H1 (cell line): ENCODE measurements at regions not wholly inside any gene's neighbourhood (a gene's known extent, or its start where the extent isn't known, plus 50 kb on each side); places are given as distances from the start of the nearest gene placed in this dataset.

Experiments
- CTCF ChIA-PET: fragments of 300-600 bp; sonication (Branson Sonifier 250); formaldehyde crosslinking; loops from one replicate; lab custom pipeline; 2021; ENCODE audit not compliant: partially characterized antibody; lab: Charles Lee
- POLR2A ChIA-PET: fragments of 300-600 bp; sonication (Branson Sonifier 250); formaldehyde crosslinking; loops from one replicate; lab custom pipeline; 2021; ENCODE audit warnings: inconsistent platforms; ENCODE audit not compliant: partially characterized antibody; lab: Charles Lee
- DNase-seq, 2 experiments: peaks; one replicate each; pipeline versions ENCODE4 v3.0.0 to v3.0.0-alpha.2; 2010 to 2022; ENCODE audit warnings: low spot score in 2 of 2, low read depth in 1 of 2, mixed read lengths in 1 of 2
- FAIRE-seq: peaks from 2 replicates; lab custom pipeline; 2011; peaks lifted over from hg19 to GRCh38; lab: Jason Lieb, UNC
- H2AFZ ChIP-seq: 2 replicates; pipeline ENCODE4 v1.8.1; 2012; ENCODE audit warnings: low read length, inconsistent platforms
- H2AK5ac ChIP-seq: 2 replicates; pipeline ENCODE4 v1.6.1; 2013; ENCODE audit warnings: low read depth, low read length
- H2BK120ac ChIP-seq: replicated peaks from 2 replicates; pipeline ENCODE3; 2013; ENCODE audit warnings: low read depth, low read length, inconsistent platforms
- H2BK12ac ChIP-seq: 2 replicates; pipeline ENCODE4 v1.6.1; 2013; ENCODE audit warnings: low read depth, low read length
- H2BK15ac ChIP-seq: 2 replicates; pipeline ENCODE4 v1.6.1; 2013; ENCODE audit warnings: low read length
- H2BK20ac ChIP-seq: 2 replicates; pipeline ENCODE4 v1.6.1; 2013; ENCODE audit warnings: low read length
- H2BK5ac ChIP-seq: 2 replicates; pipeline ENCODE4 v1.6.1; 2013; ENCODE audit warnings: low read depth, low read length
- H3K14ac ChIP-seq: 2 replicates; pipeline ENCODE4 v1.6.1; 2013; ENCODE audit warnings: inconsistent platforms; ENCODE audit not compliant: insufficient read length
- H3K18ac ChIP-seq: 2 replicates; pipeline ENCODE4 v1.6.1; 2013; ENCODE audit warnings: low read length; ENCODE audit errors: extremely low read depth
- H3K23ac ChIP-seq: 2 replicates; pipeline ENCODE4 v1.6.1; 2013; ENCODE audit warnings: inconsistent platforms; ENCODE audit not compliant: insufficient read length
- H3K23me2 ChIP-seq: 2 replicates; pipeline ENCODE4 v1.6.1; 2013; ENCODE audit warnings: low read depth, low read length
- H3K27ac ChIP-seq: 2 replicates; pipeline ENCODE4 v1.6.1; 2011; ENCODE audit warnings: low read depth, low read length, inconsistent platforms
- H3K27me3 ChIP-seq, 4 experiments: replicated peaks in 1 of 4; 1 replicate in 1 of 4; 2 replicates in 3 of 4; pipeline versions ENCODE4 v1.6.1 to v1.8.1; 2011 to 2013; ENCODE audit warnings: low read length in 3 of 4, mild to moderate bottlenecking in 3 of 4, inconsistent platforms in 2 of 4, mixed read lengths in 2 of 4, moderate library complexity in 1 of 4; ENCODE audit not compliant: control insufficient read depth in 3 of 4, insufficient read depth in 3 of 4; ENCODE audit errors: extremely low read depth in 1 of 4
- H3K36me3 ChIP-seq, 4 experiments: 2 replicates each; pipeline versions ENCODE4 v1.6.1 to v1.8.1; 2011 to 2013; ENCODE audit warnings: mild to moderate bottlenecking in 4 of 4, low read length in 3 of 4, moderate library complexity in 2 of 4, control low read depth in 1 of 4, inconsistent platforms in 1 of 4; ENCODE audit not compliant: insufficient read depth in 4 of 4, control insufficient read depth in 2 of 4
- H3K4ac ChIP-seq: replicated peaks from 2 replicates; pipeline ENCODE3; 2013; ENCODE audit warnings: low read length, low read depth, mixed read lengths, inconsistent platforms; ENCODE audit not compliant: insufficient read length
- H3K4me1 ChIP-seq, 4 experiments: replicated peaks in 1 of 4; 1 replicate in 1 of 4; 2 replicates in 3 of 4; pipeline versions ENCODE4 v1.6.1 to v1.8.1; 2011 to 2013; ENCODE audit warnings: low read length in 3 of 4, inconsistent platforms in 2 of 4, mixed read lengths in 1 of 4; ENCODE audit not compliant: insufficient read depth in 4 of 4, control insufficient read depth in 3 of 4
- H3K4me2 ChIP-seq, 2 experiments: 2 replicates each; pipeline versions ENCODE4 v1.6.1 to v1.8.1; 2011 to 2013; ENCODE audit warnings: low read depth in 2 of 2, low read length in 2 of 2, control low read depth in 1 of 2, inconsistent platforms in 1 of 2, mild to moderate bottlenecking in 1 of 2; ENCODE audit not compliant: insufficient read depth in 1 of 2
- H3K4me3 ChIP-seq, 4 experiments: fragments of 200-600, 300-600 bp in 1 of 4; sonication (generic), shearing (Covaris generic), sonication (Bioruptor Twin) in 1 of 4; 2 replicates each; pipeline versions ENCODE4 v1.5.1 to v1.8.1; 2011 to 2016; ENCODE audit warnings: low read length in 4 of 4, low read depth in 3 of 4, control low read depth in 2 of 4, inconsistent platforms in 2 of 4, mild to moderate bottlenecking in 2 of 4, mixed read lengths in 1 of 4, moderate library complexity in 1 of 4; ENCODE audit not compliant: insufficient read depth in 2 of 4; ENCODE audit errors: extremely low read depth in 1 of 4
- H3K56ac ChIP-seq: replicated peaks from 2 replicates; pipeline ENCODE3; 2013; ENCODE audit warnings: low read depth, mild to moderate bottlenecking, mixed read lengths, low read length, inconsistent platforms; ENCODE audit not compliant: insufficient read length
- H3K79me1 ChIP-seq: 2 replicates; pipeline ENCODE4 v1.6.1; 2013; ENCODE audit warnings: low read depth, low read length, control low read depth
- H3K79me2 ChIP-seq, 2 experiments: 2 replicates each; pipeline versions ENCODE4 v1.6.1 to v1.8.1; 2012 to 2013; ENCODE audit warnings: low read length in 2 of 2, mild to moderate bottlenecking in 2 of 2, inconsistent platforms in 1 of 2; ENCODE audit not compliant: insufficient read depth in 2 of 2, control insufficient read depth in 1 of 2
- H3K9ac ChIP-seq, 4 experiments: replicated peaks in 1 of 4; 1 replicate in 1 of 4; 2 replicates in 3 of 4; pipeline versions ENCODE4 v1.6.1 to v1.8.1; 2011 to 2013; ENCODE audit warnings: low read depth in 3 of 4, low read length in 3 of 4, control low read depth in 2 of 4, mild to moderate bottlenecking in 2 of 4, moderate library complexity in 2 of 4, inconsistent platforms in 1 of 4; ENCODE audit errors: extremely low read depth in 1 of 4
- H3K9me3 ChIP-seq, 2 experiments: 2 replicates each; pipeline versions ENCODE4 v1.6.1 to v1.8.1; 2012 to 2013; ENCODE audit warnings: mild to moderate bottlenecking in 2 of 2, moderate library complexity in 2 of 2, control low read depth in 1 of 2, inconsistent platforms in 1 of 2, low read depth in 1 of 2, low read length in 1 of 2, mixed read lengths in 1 of 2; ENCODE audit not compliant: insufficient read depth in 2 of 2
- H4K20me1 ChIP-seq, 2 experiments: replicated peaks in 1 of 2; 2 replicates each; pipeline versions ENCODE3 to v1.8.1; 2011 to 2013; ENCODE audit warnings: inconsistent platforms in 2 of 2, low read length in 2 of 2, mild to moderate bottlenecking in 1 of 2; ENCODE audit not compliant: insufficient read depth in 2 of 2, control insufficient read depth in 1 of 2
- H4K5ac ChIP-seq: 2 replicates; pipeline ENCODE4 v1.6.1; 2013; ENCODE audit warnings: low read length, low read depth, mixed read lengths, inconsistent platforms; ENCODE audit not compliant: insufficient read length
- H4K8ac ChIP-seq: 2 replicates; pipeline ENCODE4 v1.8.0; 2013; ENCODE audit warnings: mild to moderate bottlenecking, moderate library complexity, low read length, inconsistent platforms; ENCODE audit not compliant: insufficient read depth; ENCODE audit errors: extremely low read depth
- H4K91ac ChIP-seq: replicated peaks from 2 replicates; pipeline ENCODE3; 2013; ENCODE audit warnings: low read length, mixed read lengths, inconsistent platforms; ENCODE audit not compliant: insufficient read length
- BRCA1 ChIP-seq: IDR thresholded peaks from 2 replicates; pipeline ENCODE4 v1.6.1; 2012; ENCODE audit warnings: low read depth, low read length, improper control_type of control experiment
- CBX8 ChIP-seq: fragments of 300-800, 300-1000 bp; sonication (generic); IDR thresholded peaks from 2 replicates; pipeline ENCODE4 v1.7.1; 2016; ENCODE audit warnings: low read depth, low read length, borderline replicate concordance
- POLR2A ChIP-seq, 2 experiments: IDR thresholded peaks; 1 replicate in 1 of 2; 2 replicates in 1 of 2; pipeline ENCODE4 v1.6.1; 2011; ENCODE audit warnings: low read depth in 2 of 2, low read length in 2 of 2, mild to moderate bottlenecking in 2 of 2; ENCODE audit errors: control extremely low read depth in 1 of 2
- RAD21 ChIP-seq, 2 experiments: IDR thresholded peaks in 1 of 2; conservative IDR thresholded peaks in 1 of 2; 2 replicates each; pipeline ENCODE4 v1.6.1; 2011; ENCODE audit warnings: low read depth in 2 of 2, low read length in 2 of 2, improper control_type of control experiment in 1 of 2, inconsistent platforms in 1 of 2, mild to moderate bottlenecking in 1 of 2, moderate library complexity in 1 of 2
- SIN3A ChIP-seq, 2 experiments: IDR thresholded peaks in 1 of 2; conservative IDR thresholded peaks in 1 of 2; 2 replicates each; pipeline ENCODE4 v1.6.1; 2011 to 2012; ENCODE audit warnings: low read length in 2 of 2, improper control_type of control experiment in 1 of 2, low read depth in 1 of 2, mild to moderate bottlenecking in 1 of 2
- SIX5 ChIP-seq: IDR thresholded peaks from 2 replicates; pipeline ENCODE4 v1.6.1; 2011; ENCODE audit warnings: mild to moderate bottlenecking, low read depth, low read length
- SP4 ChIP-seq: IDR thresholded peaks from 2 replicates; pipeline ENCODE4 v1.6.1; 2012; ENCODE audit warnings: low read length, inconsistent platforms
- ZNF274 ChIP-seq: IDR thresholded peaks from 2 replicates; pipeline ENCODE4 v1.7.0; 2012; ENCODE audit warnings: low read length, borderline replicate concordance; ENCODE audit errors: extremely low read depth
- WGBS, 2 experiments: shearing (Covaris generic) in 1 of 2; methylation state at CpG; one replicate each; pipeline versions ENCODE4 v1.1.6 to v1.1.7; 2013 to 2015; ENCODE audit warnings: low lambda C conversion rate in 2 of 2, mixed read lengths in 2 of 2, inconsistent platforms in 1 of 2, low coverage in 1 of 2, missing lambda C conversion rate in 1 of 2; ENCODE audit not compliant: insufficient replicate concordance in 2 of 2, insufficient coverage in 1 of 2, insufficient read length in 1 of 2; ENCODE audit errors: extremely low coverage in 1 of 2, missing lambda C conversion rate in 1 of 2; 5-methylcytosine and 5-hydroxymethylcytosine counted together

DNA sequence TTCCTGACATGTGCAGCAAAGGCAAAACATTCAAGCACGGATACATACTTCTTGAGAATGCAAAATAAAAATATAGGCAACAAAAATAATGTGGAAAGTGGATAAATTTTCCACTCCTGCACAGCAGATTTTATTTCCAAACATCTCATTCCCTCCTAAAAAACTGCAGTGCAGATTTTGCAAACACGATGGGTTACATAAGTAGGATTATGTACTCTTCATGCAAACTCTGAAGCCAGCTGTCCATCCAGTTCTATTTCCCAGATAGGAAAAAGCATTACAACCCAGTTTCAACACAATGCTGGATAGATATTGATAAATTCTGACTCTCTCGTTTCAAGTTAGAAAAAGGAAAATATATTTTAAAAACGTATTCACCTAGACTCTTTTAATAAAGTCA is 52.7 kb upstream of the CCNG1 start:
- CTCF ChIA-PET = no interaction called here
- Histone ChIP-seq H3K4ac (no peak overlapping the region), H2BK15ac (no peak overlapping the region), H4K20me1 (no peaks in the 10 kb centered on the region), H3K14ac (no peak overlapping the region), H3K4me2 (no peak overlapping the region), H2BK5ac (no peak overlapping the region), H3K79me1 (no peaks in the 10 kb centered on the region), H3K27ac (no peak overlapping the region), H3K56ac (no peak overlapping the region)
- no peak for FAIRE-seq
- TF ChIP-seq RAD21 (IDR thresholded peaks at IDR 0.05 in 1 of 2, conservative IDR thresholded peaks at IDR 0.05 in 1 of 2; ENCODE audit: low read depth in 2 of 2, low read length in 2 of 2) (no peak), CBX8 (no peak), SIX5 (no peak), POLR2A (IDR thresholded peaks at IDR 0.05; ENCODE audit: control extremely low read depth in 1 of 2, low read depth in 2 of 2, low read length in 2 of 2) (no peak), BRCA1 (no peak), ZNF274 (no peak), SP4 (no peak), SIN3A (conservative IDR thresholded peaks at IDR 0.05 in 1 of 2, IDR thresholded peaks at IDR 0.05 in 1 of 2; ENCODE audit: low read depth in 1 of 2, low read length in 2 of 2) (no peak)
- TF ChIP-seq, all 59 proteins: peak for 0
- 91% methylated on average over 4 of the region's 4 CpGs; no CpG with 5 or more reads in 1 of the 2 experiments for WGBS, 2 experiments
- Histone ChIP-seq H3K9me3 (no peaks in the 10 kb centered on the region), H2BK20ac (no peak overlapping the region), H4K5ac (no peak overlapping the region), H3K23ac (no peak overlapping the region), H2AK5ac (no peak overlapping the region), H3K18ac (no peak overlapping the region), H3K23me2 (no peaks in the 10 kb centered on the region), H2AFZ (no peak overlapping the region), H3K4me3 (no peak overlapping the region), H3K9ac (no peak overlapping the region), H3K4me1 (peaks cover 0 to 2% (median 0%) of the 10 kb centered on the region in 4 experiments; a peak in 1 of 7 replicates), H3K27me3 (no peaks in the 10 kb centered on the region), H3K79me2 (no peaks in the 10 kb centered on the region), H3K36me3 (no peaks in the 10 kb centered on the region), H2BK12ac (no peak overlapping the region), H2BK120ac (no peak overlapping the region), H4K8ac (no peak overlapping the region), H4K91ac (no peak overlapping the region)
- no peak for DNase-seq
- POLR2A ChIA-PET = no interaction called here
